Suppressor macrophage treated with lipopolysaccharide for 1 hour (primary cell): ENCODE measurements at regions not wholly inside any gene's neighbourhood (a gene's known extent, or its start where the extent isn't known, plus 50 kb on each side); places are given as distances from the start of the nearest gene placed in this dataset.
"Not testable (repeated sequence)": the region's sequence is repeated elsewhere in the genome, so short reads cannot be mapped to it uniquely, and the experiment has no call there.

ENCODE experiments used
- DNase-seq, 3 donors: peaks; one replicate each; pipeline ENCODE4 v3.0.0-alpha.2; 2020 to 2022

- no peak for DNase-seq
Measured at GRCh38 chr2:204365811-204366210, 179.5 kb upstream of the PARD3B start.

GRCh38 chr2:204367466-204367865 is 177.8 kb upstream of the PARD3B start:
- DNase-seq = no peak

DNA sequence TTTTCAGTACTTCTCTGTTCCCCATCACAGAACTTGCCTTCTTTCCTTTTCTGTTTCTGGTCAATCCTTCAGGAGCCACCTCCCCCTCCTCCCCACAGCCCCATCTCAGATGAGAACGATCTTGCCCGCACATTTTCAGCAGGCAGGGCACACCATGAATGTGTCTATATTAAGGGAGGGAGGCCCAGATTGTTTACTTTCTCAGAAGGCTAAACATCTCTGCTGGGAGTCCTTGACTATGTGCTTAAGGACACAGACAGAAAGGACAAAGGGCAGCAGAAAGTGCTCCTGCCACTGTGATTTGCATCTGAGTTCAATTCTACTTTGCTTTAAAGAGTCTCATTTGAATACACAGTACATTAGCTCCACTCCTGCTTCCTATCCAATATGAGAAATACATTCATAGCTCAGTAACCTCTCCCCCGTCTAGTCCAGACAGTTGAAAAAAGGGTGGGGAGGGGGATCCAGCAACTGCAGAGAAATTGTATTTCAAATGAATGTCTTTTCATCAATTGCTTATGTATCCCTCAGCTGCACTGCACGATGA is 175.0 kb upstream of the PARD3B start:
- no peak for DNase-seq

GRCh38 chr2:204373942-204374341 is 171.3 kb upstream of the PARD3B start:
- no peak for DNase-seq

- no peak for DNase-seq
Measured at GRCh38 chr2:204380141-204380881, 165.0 kb upstream of the PARD3B start.

DNA sequence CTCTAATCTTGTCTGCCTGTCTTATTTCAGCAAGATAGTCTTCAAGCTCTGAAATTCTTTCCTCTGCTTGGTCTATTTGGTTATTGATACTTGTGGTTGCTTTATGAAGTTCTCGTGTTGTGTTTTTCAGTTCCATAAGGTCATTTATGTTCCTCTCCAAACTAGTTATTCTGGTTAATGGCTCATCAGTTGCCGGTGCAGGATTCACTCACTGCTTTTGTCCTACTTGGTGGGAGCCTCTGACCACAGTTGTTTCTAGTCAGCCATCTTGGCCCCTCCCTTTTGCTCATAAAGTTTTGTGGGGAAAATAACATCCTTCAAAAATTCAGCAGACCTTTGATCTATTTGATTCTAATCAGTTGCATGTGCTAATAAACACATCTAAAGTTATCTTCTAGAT is 158.6 kb upstream of the PARD3B start:
- DNase-seq = no peak

DNA sequence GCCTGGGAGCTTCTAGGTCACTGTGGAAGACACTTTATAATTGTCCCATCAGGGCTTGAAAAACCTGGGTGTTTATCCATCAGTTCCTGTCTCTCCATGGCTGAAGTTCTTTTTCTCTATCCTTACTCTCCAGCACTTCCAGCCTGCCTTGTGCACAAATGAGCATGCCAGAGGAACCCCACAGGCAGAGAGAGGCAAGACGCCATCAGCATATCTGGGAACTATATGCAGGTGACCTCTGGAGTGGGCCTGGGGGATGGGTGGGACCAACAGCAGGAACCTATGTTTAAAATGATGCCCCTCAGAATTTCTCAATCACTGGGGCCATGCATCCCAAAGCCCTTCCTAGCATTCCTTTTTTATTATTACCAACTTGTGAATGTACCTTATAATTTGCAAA is 156.2 kb upstream of the PARD3B start:
- no peak for DNase-seq

GRCh38 chr2:204389856-204390255 is 155.4 kb upstream of the PARD3B start:
- DNase-seq = no peak

DNA sequence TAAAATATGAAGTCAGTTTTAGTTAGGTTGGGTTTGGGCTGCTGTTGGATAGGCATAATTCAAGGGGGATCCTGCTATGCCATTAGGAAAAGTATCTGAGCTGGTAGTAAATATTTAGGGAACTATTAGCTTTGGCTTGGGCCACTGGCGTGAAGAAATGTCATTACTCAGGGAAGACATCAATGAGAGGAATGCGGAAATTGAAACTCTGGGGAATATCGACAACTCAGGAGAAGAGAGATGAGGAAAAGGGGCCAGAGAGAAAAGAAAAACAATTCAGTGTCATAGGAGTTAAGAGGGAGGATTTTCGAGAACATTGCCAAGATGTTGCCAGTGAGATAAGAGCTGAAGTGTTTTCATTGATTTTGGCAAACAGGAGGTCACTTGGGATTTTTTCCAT is 149.7 kb upstream of the PARD3B start:
- no peak for DNase-seq

DNA sequence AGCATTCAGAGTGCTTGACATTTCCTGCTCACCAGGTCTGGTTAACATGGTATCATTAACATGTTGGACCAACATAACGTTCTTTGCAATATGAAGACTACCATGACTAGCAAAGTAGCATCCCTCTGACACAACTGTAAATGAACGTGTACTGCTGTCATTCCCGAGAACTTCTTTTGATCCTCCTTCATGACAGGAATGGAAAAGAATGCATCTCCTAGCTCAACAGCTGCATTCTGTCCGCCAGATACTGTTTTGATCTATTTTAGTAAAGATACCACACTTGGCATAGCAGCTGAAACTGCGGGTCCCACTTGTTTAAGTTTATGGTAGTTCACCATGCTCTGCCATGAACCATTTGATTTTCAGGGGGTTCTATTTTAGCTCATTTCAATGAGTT is 144.2 kb upstream of the PARD3B start:
- DNase-seq = no peak

DNA sequence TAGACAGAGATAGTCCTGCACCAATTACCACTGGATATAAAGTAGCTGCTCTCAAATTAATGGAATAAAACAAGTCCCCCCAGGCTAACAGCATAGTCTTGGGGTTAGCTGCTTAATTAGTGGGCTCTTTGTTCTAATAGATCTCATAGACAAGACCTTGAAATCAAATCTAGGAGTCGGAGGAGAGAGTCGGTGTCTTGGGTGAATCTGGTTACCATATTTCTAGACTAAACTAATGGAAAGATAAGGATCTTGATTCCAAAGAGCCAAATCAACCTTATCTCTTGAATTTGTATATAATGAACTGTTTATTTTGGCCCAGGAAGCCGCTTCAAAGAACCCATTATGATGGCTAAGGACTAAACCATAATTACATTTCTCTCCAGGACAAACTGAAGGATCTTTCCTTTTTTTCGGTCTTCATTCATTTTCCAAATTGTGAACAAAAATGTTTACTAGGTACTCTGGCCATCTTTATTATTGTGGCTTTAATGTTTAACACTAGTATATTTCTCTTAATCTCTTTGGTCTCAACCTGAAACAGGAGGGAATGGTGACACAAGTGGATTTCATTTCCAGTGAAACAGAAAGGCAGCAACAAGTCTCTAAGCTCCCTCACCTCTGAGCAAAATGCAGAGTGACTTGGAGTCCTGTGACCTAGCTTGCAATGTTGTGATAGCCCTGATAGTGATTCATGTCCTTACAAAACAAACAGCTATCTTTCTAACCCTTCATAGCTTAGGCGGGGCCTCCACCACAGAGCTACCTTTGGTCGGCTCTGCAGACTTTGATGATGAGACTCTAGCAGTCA is 137.9 kb upstream of the PARD3B start:
- DNase-seq = no peak

DNA sequence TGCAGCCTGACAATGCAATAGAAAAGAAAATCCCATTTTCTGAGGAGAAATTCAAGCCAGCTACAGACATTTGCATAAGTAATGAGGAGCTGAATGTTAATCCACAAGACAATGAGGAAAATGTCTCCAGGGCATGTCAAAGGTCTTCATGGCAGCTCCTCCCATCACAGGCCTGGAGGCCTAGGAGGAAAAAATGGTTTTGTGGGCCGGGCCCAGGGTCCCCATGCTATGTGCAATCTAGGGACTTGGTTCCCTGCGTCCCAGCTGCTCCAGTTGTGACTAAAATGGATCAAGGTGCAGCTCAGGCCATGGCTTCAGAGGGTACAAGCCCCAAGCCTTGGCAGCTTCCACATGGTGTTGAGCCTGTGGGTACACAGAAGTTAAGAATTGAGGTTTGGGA is 132.5 kb upstream of the PARD3B start:
- DNase-seq = not testable (repeated sequence)

DNA sequence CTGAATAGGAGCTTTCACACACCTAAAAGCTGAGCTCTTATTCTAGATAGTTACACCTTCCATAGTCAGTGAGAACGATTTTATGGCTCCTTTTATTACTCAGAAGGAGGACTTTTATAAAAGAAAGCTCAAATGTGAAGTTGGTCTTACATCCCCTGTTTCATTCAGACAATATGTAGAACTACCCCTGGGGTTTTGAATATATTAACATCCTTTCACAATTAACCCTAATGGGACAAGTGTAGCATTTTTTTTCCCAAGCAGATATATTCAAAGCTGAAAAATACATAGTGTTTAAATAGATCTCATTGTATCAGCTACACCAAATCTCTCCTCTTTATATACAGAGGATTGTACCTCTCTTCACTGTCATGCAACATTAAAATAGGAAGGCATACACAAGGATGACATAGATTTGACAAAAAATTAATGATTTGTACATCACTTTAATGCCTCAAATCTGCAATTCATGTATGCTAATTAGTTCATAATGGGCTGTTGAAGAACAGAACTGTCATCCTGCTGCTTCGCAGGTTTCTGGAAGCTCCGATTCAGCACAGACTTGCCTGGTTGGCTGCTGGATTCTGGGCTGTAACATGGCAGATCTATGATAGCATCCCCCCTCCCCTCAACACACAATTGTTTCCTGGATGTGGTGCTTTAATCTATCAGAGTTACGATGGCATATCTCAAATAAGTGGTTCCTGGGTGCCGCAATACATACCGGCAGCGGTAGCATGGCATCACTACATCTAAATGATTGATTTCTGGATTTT is 129.7 kb upstream of the PARD3B start:
- DNase-seq = no peak

DNA sequence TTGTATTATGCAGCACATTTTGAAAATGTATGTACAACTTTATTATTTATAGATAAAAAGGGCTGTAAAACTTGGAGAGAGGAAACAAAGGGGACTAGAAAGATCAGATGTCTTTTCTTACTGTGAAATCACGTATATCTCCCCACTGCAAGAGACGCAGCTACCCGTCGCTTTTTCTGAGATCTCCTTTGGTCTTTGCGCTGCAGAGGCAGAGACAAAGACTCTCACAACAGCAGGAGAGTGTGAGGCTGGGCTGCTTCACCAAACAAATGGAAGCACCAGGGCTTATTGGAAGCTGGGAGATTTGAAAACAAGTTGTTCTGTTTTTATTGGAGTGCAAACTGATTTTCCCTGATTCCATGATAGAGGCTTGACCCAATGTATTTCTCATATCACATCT is 129.0 kb upstream of the PARD3B start:
- no peak for DNase-seq

GRCh38 chr2:204425821-204426220 is 119.5 kb upstream of the PARD3B start:
- no peak for DNase-seq

GRCh38 chr2:204428675-204429074 is 116.6 kb upstream of the PARD3B start:
- DNase-seq = no peak

DNA sequence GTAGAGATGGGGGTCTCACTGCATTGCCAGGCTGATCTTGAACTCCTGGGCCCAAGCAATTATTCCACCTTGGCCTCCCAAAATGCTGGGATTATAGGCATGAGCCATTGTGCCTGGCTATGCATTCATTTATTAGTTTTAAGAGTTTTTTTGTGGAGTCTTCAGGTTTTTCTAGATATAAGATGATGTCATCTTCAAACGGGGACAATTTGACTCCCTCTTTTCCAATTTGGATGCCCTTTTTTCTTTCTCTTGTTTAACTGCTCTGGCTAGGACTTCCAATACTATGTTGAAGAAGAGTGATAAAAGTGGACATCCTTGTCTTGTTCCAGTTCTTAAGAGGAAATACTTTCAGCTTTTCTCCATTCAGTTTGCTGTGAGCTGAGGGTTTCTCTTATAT is 113.7 kb upstream of the PARD3B start:
- DNase-seq = no peak

DNA sequence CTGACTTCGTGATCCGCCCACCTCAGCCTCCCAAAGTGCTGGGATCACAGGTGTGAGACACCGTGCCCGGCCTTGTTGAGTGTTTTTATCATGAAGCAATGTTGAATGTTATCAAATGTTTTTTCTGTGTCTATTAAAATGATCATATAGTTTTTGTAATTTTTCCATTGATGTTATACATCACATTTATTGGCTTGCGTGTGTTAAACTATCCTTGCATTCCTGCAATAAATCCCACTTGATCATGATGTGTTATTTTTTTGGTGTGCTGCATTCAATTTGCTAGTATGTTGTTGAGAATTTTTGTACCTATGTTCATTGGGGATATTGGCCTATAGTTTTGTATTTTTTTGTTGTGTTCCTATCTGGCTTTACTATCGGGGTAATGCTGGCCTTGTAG is 113.1 kb upstream of the PARD3B start:
- DNase-seq = no peak

DNA sequence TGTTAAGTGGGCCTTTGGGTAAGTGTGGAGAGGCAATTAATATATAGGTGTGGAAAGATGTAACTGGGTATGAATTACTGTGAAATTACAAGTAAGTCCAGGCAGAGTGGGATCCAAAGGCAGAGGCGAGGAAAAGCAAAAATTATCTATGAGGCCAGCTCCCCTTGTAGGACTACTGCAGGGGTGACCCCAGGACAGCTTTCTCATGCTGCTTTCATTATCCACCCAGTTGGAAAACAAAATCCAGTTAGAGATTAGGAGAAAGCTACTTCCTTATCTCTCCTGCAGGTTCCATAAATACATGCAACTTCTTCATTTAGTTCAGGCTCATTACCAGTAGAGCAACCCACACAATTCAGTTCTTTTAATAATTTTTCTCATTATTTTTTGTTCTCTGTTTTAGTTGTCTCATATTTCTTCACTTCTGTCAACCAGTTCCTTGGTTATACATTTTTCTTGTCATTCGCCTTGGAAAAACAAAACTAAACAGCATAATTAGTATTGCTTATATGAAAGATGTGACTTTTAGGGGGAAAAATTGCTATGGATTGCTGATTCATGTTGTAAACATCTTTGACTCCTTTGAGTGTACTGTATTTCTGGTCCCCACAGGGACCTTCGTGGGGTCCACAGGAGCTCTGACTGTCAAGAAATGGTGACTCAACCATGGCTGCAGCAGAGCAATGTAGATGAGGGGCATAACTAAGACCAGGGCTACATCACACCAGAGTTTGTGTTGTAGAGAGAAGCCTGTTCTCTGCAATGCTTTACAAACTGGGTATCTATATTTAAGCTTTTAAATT is 110.4 kb upstream of the PARD3B start:
- DNase-seq = no peak

DNA sequence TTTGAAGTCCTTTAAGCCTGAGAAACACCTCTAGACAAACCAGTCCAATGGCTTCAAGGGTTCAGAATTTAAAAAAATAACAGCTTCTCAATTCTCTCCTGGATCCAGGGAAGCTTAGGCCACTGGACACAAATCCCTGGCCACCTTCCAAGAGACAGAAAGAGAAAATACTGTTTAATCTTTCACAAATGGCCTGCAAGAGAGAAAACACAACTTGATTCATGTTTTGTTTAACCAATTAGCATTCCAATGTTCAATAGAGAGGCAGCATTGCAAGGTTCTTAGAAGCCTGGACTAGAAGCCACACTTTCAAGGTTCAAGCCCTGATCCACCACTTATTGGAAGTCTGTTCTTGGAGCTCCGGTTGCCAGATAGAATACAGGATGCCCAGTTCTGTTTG is 109.0 kb upstream of the PARD3B start:
- DNase-seq = no peak

- DNase-seq = no peak
Measured at GRCh38 chr2:204437408-204437807, 107.9 kb upstream of the PARD3B start.
